GM12801 (cell line): ENCODE measurements at regions not wholly inside any gene's neighbourhood (a gene's known extent, or its start where the extent isn't known, plus 50 kb on each side); places are given as distances from the start of the nearest gene placed in this dataset.

Experiments used
- TF ChIP-seq, protein P1 (sequence below): IDR thresholded peaks from one replicate; pipeline ENCODE4 v1.5.1; 2011; ENCODE audit warnings: control low read depth; ENCODE audit not compliant: insufficient read length; ENCODE audit errors: extremely low read depth

DNA sequence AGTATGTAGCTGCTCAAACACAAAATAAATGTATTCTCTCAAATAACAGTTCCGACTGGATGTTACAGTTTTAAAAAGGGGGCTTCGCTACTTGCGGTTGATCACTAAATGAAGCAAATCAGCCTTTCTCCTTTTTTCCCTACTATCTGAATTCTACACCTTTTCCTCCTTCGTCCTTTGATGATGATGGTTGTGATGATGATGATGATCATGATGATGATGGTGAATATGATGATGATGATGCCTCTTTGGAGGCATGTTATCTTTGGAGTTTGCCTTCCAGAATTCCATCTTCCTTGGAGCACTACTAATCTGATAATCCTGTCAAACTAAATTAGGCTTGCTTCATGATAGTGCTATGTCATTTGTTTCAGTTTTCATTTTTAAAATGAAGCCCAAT lies 1073.3 kb downstream of the SOCS6 start:
- TF ChIP-seq, protein P1, sequence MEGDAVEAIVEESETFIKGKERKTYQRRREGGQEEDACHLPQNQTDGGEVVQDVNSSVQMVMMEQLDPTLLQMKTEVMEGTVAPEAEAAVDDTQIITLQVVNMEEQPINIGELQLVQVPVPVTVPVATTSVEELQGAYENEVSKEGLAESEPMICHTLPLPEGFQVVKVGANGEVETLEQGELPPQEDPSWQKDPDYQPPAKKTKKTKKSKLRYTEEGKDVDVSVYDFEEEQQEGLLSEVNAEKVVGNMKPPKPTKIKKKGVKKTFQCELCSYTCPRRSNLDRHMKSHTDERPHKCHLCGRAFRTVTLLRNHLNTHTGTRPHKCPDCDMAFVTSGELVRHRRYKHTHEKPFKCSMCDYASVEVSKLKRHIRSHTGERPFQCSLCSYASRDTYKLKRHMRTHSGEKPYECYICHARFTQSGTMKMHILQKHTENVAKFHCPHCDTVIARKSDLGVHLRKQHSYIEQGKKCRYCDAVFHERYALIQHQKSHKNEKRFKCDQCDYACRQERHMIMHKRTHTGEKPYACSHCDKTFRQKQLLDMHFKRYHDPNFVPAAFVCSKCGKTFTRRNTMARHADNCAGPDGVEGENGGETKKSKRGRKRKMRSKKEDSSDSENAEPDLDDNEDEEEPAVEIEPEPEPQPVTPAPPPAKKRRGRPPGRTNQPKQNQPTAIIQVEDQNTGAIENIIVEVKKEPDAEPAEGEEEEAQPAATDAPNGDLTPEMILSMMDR = no peak

DNA sequence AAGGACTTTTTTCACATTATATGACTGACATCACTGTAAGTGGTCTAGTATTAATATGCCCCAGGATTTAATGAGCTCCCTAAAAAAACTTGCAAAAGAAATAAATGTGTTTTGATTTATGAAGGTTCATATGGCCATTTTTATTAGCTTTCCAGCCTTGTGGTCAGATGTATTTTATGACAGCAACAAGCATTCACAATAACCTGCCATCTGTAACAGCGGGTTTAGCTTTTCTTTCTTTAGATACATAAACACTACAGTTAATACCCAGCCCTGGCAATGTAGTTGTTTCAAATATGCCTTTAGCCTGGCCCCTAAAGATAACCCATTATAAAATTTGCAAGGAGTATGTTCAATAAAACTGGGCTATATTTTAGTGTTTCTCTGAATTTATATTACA lies 1063.8 kb downstream of the SOCS6 start:
- TF ChIP-seq, protein P1 = no peak

DNA sequence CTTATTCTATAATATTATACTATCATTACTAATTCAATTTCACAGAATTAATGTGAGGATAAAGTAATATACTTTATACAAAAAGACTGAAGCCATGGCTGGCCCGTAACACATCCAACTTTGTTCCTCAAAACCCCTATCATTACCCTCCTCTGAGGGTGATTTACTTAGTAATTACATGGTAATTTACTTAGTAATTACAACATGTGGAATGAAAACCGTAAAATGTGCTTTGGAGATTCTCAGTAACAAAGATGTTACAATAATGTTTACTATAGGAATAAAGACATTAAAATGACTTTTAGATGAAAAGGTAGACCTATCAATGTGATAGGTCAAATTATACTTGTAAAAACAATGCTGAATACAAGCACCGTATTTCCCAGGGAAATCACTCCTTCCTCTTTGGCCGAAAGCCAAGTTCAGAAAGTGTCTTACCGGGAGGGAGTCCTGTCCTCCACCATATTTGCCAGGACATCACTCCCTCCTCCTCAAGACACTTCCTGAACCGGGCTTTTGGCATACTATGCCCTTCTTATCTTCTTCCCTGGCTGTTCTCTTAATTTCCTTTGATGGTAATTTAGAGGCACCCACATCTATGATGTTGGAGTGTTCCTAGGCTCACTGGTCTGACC lies 1047.8 kb downstream of the SOCS6 start:
- TF ChIP-seq, protein P1 = no peak

DNA sequence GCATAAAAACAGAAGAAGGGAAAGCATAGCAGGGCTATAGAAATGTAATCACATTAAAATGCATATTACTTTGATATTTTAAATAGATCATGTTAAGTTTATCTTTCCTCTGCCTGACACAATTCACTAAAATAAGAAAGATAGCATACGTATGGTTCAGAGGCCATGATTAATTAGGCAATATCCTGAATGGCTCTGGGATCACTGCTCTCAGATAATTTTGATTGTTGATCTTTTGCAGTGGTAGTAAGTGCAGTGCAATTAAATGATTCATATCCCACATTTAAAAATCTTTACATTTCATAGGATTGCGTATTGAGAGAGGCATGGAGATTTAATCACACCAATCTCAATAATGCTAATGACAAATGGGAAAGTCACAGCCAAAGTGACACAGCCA lies 1040.7 kb downstream of the SOCS6 start:
- TF ChIP-seq, protein P1 = no peak

DNA sequence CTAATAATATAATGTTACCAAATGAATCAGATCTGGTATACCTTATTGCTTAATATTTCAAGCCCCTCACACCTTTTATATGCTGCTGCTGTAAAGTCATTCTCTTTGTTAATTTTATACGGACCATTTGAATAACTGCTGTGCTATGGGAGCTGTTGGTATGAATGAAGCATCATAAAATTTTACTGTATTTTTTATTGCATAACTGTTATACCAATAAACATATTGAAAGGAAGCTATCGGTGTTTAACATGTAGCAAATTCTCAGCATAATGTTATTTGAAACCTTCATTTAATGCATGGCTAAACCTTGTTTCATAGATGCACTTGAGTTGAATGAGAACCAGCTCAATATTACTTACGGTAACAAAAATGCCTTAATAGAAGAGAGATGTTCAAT lies 1040.3 kb downstream of the SOCS6 start:
- TF ChIP-seq, protein P1 = no peak

DNA sequence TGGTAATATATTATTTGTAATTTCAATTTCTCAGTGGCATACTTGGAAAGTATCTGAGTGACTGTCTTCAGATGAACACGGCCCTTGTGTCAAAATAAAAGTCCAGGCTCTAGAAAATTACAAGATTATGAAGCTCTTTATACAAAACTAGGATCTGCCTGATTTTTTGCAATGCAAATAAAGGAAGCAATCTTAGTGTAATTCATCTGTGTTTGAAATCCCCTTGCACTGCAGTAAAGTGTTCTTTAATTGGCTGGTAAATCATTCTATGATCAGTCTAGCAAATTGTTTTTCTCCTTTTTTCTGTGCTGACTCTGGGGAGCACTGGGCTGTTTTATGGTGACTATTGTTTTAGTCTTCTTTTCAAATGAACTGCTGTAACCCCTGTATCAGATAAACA lies 1039.0 kb downstream of the SOCS6 start:
- TF ChIP-seq, protein P1 = no peak

DNA sequence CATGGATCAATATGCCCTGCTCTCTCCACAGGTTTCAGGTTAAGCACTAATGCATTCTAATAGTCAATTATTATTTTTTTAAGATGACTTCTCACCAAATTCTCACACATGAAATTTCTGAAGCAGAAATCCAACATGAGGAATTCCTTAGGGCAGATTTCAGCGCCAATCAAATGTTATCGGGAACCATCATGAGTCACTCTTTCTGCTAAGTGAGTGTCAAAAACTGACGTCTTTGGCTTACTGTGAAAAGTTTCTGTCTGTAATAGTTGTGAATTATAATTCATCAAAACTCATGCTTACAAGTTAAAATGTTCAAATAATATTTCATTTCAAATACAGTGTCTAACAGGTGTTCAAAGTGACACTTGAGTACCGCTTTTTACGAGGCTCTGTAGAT lies 1038.6 kb downstream of the SOCS6 start:
- TF ChIP-seq, protein P1 = no peak

DNA sequence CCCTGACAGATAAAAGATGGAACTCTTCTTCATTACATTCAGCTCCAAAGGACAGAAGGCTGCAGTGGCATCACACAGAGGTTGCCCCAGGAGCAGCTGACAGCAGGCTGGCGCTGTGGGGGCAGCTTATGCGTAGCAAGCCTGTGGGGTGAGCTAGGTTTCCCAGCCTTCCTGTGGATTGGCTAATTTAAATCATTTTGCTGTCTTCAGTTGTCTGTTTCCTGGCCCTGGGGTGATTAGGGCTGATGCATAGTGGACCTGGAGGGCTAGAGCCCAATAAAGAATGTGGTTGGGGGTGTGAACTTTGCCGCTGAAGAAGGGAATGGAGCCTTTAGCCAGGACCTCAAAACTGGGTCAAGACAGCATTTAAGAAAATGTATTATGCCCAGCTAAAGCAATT lies 1038.0 kb downstream of the SOCS6 start:
- TF ChIP-seq, protein P1 = no peak
